Stomach (tissue), 8 donors: ENCODE measurements at regions not wholly inside any gene's neighbourhood (a gene's known extent, or its start where the extent isn't known, plus 50 kb on each side); places are given as distances from the start of the nearest gene placed in this dataset.
A peak's percentile ranks its signal among the peaks of the same experiment; 100 is the strongest.

Source experiments
- DNase-seq, 2 donors: peaks; one replicate each; pipeline versions ENCODE4 v3.0.0 to v3.0.0-alpha.2; 2013 to 2019
- H3K27ac ChIP-seq, 5 donors: fragments of 200-600 bp in 4 of 5; sonication (generic) in 4 of 5; one replicate each; pipeline ENCODE4 v1.5.1; 2013 to 2019; ENCODE audit warnings: mild to moderate bottlenecking in 1 of 5, moderate library complexity in 1 of 5
- H3K27me3 ChIP-seq, 3 donors: fragments of 200-600 bp; sonication (generic); one replicate each; pipeline ENCODE4 v1.5.1; 2017 to 2019; ENCODE audit warnings: mixed run types in 1 of 3
- H3K36me3 ChIP-seq, 4 donors: fragments of 200-600 bp; sonication (generic); 1 replicate in 3 of 4; 2 replicates in 1 of 4; pipeline ENCODE4 v1.5.1; 2016 to 2019
- H3K4me1 ChIP-seq, 4 donors: fragments of 200-600 bp; sonication (generic); one replicate each; pipeline ENCODE4 v1.5.1; 2016 to 2019
- H3K4me3 ChIP-seq, 4 donors: fragments of 200-600 bp; sonication (generic) in 3 of 4; one replicate each; pipeline ENCODE4 v1.5.1; 2016 to 2019; ENCODE audit warnings: mild to moderate bottlenecking in 1 of 4
- H3K9me3 ChIP-seq, 4 donors: fragments of 200-600 bp; sonication (generic); one replicate each; pipeline ENCODE4 v1.5.1; 2016 to 2019
- CTCF ChIP-seq, 7 experiments: fragments of 450-650 bp in 4 of 7; fragments of 200-600 bp in 3 of 7; sonication (generic) in 3 of 7; IDR thresholded peaks; one replicate each; pipeline ENCODE4 v1.5.1; 2016 to 2019; ENCODE audit warnings: antibody characterized with exemption in 7 of 7, control low read depth in 2 of 7, mild to moderate bottlenecking in 1 of 7
- EP300 ChIP-seq: sonication (generic); formaldehyde crosslinking; IDR thresholded peaks from one replicate; pipeline ENCODE4 v1.6.1; 2017; ENCODE audit warnings: antibody characterized with exemption
- POLR2A ChIP-seq, 4 donors: fragments of 450-650 bp; IDR thresholded peaks; one replicate each; pipeline ENCODE4 v1.6.1; 2016; ENCODE audit warnings: antibody characterized with exemption in 4 of 4, control low read depth in 2 of 4, mild to moderate bottlenecking in 1 of 4, moderate library complexity in 1 of 4
- POLR2AphosphoS5 ChIP-seq, 3 donors: sonication (generic); formaldehyde crosslinking; IDR thresholded peaks; one replicate each; pipeline ENCODE4 v1.6.1; 2016; ENCODE audit warnings: antibody characterized with exemption in 3 of 3
- WGBS, 5 donors: extraction: QIAGEN DNeasy Blood & Tissue Kit in 3 of 5; methylation state at CpG; one replicate each; pipeline versions ENCODE4 v1.1.5 to v1.1.7; 2013 to 2018; 5-methylcytosine and 5-hydroxymethylcytosine counted together
- intact Hi-C: fragments of 100-400 bp; cut with DNase I; formaldehyde crosslinking; loops from one replicate; pipeline ENCODE4 v1.15.1; 2023; ENCODE audit warnings: low total_unique reads
- donor health status: healthy with polysubstance abuse.
- donor health status: Bipolar disorder and iron deficiency.
- donor health status: healthy.

GRCh38 chr13:69547780-69548179 is 559.8 kb upstream of the ATXN8OS start:
- no peaks in the 10 kb centered on the region for H3K27me3 ChIP-seq
- WGBS, 5 donors = 67 to 87% (median 73%) methylated on average over 2 of the region's 2 CpGs
- intact Hi-C loops = no loop called here
- DNase-seq = no peak
- H3K27ac ChIP-seq = no peak overlapping the region
- H3K9me3 ChIP-seq = no peaks in the 10 kb centered on the region
- H3K36me3 ChIP-seq = no peaks in the 10 kb centered on the region
- H3K4me3 ChIP-seq = no peak overlapping the region
- no peak for TF ChIP-seq POLR2A (IDR thresholded peaks at IDR 0.05)
- H3K4me1 ChIP-seq = peaks cover 0 to 5% (median 0%) of the 10 kb centered on the region in 4 donors

- DNase-seq = peak in 1 of 2 donors; percentile 64
- intact Hi-C loops = no loop called here
- no peak overlapping the region for H3K4me3 ChIP-seq
- no peaks in the 10 kb centered on the region for H3K27me3 ChIP-seq
- peak overlapping the region in 1 of 5 donors; percentile 4 for H3K27ac ChIP-seq
- no peak for TF ChIP-seq CTCF (IDR thresholded peaks at IDR 0.05)
- no peak for TF ChIP-seq POLR2AphosphoS5 (IDR thresholded peaks at IDR 0.05)
- no peak for TF ChIP-seq POLR2A (IDR thresholded peaks at IDR 0.05)
- no peak for TF ChIP-seq EP300
- H3K36me3 ChIP-seq = no peaks in the 10 kb centered on the region
- H3K4me1 ChIP-seq = peaks cover 0 to 5% (median 0%) of the 10 kb centered on the region in 4 donors
- no peaks in the 10 kb centered on the region for H3K9me3 ChIP-seq
- 15 to 29% (median 16%) methylated on average over 1 of the region's 1 CpG for WGBS, 5 donors
Measured at GRCh38 chr13:69545551-69545950, 562.1 kb upstream of the ATXN8OS start.

- Histone ChIP-seq H3K36me3 (no peaks in the 10 kb centered on the region), H3K27me3 (no peaks in the 10 kb centered on the region), H3K4me1 (no peaks in the 10 kb centered on the region), H3K4me3 (no peak overlapping the region), H3K27ac (no peak overlapping the region), H3K9me3 (no peaks in the 10 kb centered on the region)
- TF ChIP-seq CTCF (IDR thresholded peaks at IDR 0.05) (no peak), POLR2A (IDR thresholded peaks at IDR 0.05) (no peak), EP300 (no peak), POLR2AphosphoS5 (IDR thresholded peaks at IDR 0.05) (no peak)
- DNase-seq = no peak
- WGBS, 5 donors = 35 to 51% (median 44%) methylated on average over 2 of the region's 2 CpGs
- intact Hi-C loops = no loop called here
Measured at GRCh38 chr13:69524459-69525150, 583.0 kb upstream of the ATXN8OS start.

- Histone ChIP-seq H3K27ac (no peak overlapping the region), H3K9me3 (peaks cover 0 to 5% (median 0%) of the 10 kb centered on the region in 4 donors), H3K4me3 (no peak overlapping the region), H3K4me1 (no peaks in the 10 kb centered on the region), H3K27me3 (no peaks in the 10 kb centered on the region), H3K36me3 (no peaks in the 10 kb centered on the region)
- intact Hi-C loops = no loop called here
- TF ChIP-seq POLR2A (IDR thresholded peaks at IDR 0.05) (no peak), POLR2AphosphoS5 (IDR thresholded peaks at IDR 0.05) (no peak), CTCF (IDR thresholded peaks at IDR 0.05) (no peak), EP300 (no peak)
- no peak for DNase-seq
- WGBS, 5 donors = 83 to 95% (median 93%) methylated on average over 2 of the region's 2 CpGs
Measured at GRCh38 chr13:69496981-69497380, 610.6 kb upstream of the ATXN8OS start.

GRCh38 chr13:69495096-69495495 is 612.5 kb upstream of the ATXN8OS start:
- no peaks in the 10 kb centered on the region for H3K4me1 ChIP-seq
- no peak for TF ChIP-seq POLR2A (IDR thresholded peaks at IDR 0.05)
- no peak for TF ChIP-seq CTCF (IDR thresholded peaks at IDR 0.05)
- no peak for TF ChIP-seq POLR2AphosphoS5 (IDR thresholded peaks at IDR 0.05)
- no peak for TF ChIP-seq EP300
- 60 to 82% (median 72%) methylated on average over 2 of the region's 2 CpGs for WGBS, 5 donors

More at GRCh38 chr13:69495096-69495495, 612.5 kb upstream of the ATXN8OS start:
- intact Hi-C loops = no loop called here
- H3K27me3 ChIP-seq = no peaks in the 10 kb centered on the region
- no peak overlapping the region for H3K4me3 ChIP-seq
- no peak for DNase-seq
- no peak overlapping the region for H3K27ac ChIP-seq
- H3K9me3 ChIP-seq = peaks cover 0 to 7% (median 0%) of the 10 kb centered on the region in 4 donors
- H3K36me3 ChIP-seq = no peaks in the 10 kb centered on the region
